HCT116 (cell line): ENCODE measurements at regions not wholly inside any gene's neighbourhood (a gene's known extent, or its start where the extent isn't known, plus 50 kb on each side); places are given as distances from the start of the nearest gene placed in this dataset.

ENCODE experiments used
- ATAC-seq: fragments of 200-7000 bp; cut with Tn5 transposase; 2 replicates; pipeline ENCODE4 v1.9.1; 2020; ENCODE audit warnings: mild to moderate bottlenecking, moderate library complexity
- BruUV-seq: library from RNA; stranded (reverse); fragments of 400-500 nt; replicated peaks from 2 replicates; lab custom pipeline; 2021; lab: Mats Ljungman, UMichigan
- CTCF ChIA-PET: fragments of 300-600 bp; sonication (Branson Sonifier 250); formaldehyde crosslinking; loops from one replicate; lab custom pipeline; 2021; ENCODE audit warnings: antibody characterized with exemption; lab: Charles Lee
- POLR2A ChIA-PET: fragments of 300-600, 350-600 bp; sonication (Branson Sonifier 250); formaldehyde crosslinking; loops from one replicate; lab custom pipeline; 2021; ENCODE audit warnings: antibody characterized with exemption; lab: Charles Lee
- RAD21 ChIA-PET, 2 experiments: fragments of 300-600 bp; sonication (Branson Sonifier 250); formaldehyde crosslinking; loops; one replicate each; lab custom pipeline; 2023; ENCODE audit warnings: low total read pairs in 2 of 2; ENCODE audit not compliant: uncharacterized antibody in 2 of 2, unreplicated experiment in 2 of 2, low non-redundant PET in 1 of 2; lab: Charles Lee
- DNase-seq: peaks from one replicate; pipeline ENCODE4 v3.0.0-alpha.2; 2010; ENCODE audit warnings: low read depth, low spot score
- H2AFZ ChIP-seq: fragments of 200-600 bp; shearing (Covaris generic), sonication (generic); 2 replicates; pipeline ENCODE4 v1.6.1; 2017; ENCODE audit warnings: low read depth, mixed run types, mixed read lengths, antibody characterized with exemption, low read length; ENCODE audit not compliant: poor library complexity, severe bottlenecking
- H3K27ac ChIP-seq: 2 replicates; pipeline ENCODE4 v1.5.1; 2012; ENCODE audit warnings: low read depth, low read length
- H3K27me3 ChIP-seq: fragments of 200-600 bp; sonication (generic); 2 replicates; pipeline ENCODE4 v1.6.1; 2016; ENCODE audit warnings: mixed run types, low read length, mixed read lengths; ENCODE audit not compliant: insufficient read depth
- H3K36me3 ChIP-seq, 2 experiments: fragments of 200-500 bp in 1 of 2; fragments of 200-600 bp in 1 of 2; sonication (Bioruptor generic) in 1 of 2; sonication (generic) in 1 of 2; 2 replicates each; pipeline versions ENCODE4 v1.5.1 to v1.6.1; 2014 to 2016; ENCODE audit warnings: low read length in 2 of 2, inconsistent platforms in 1 of 2, mixed read lengths in 1 of 2, mixed run types in 1 of 2; ENCODE audit not compliant: insufficient read depth in 2 of 2, control insufficient read depth in 1 of 2
- H3K4me1 ChIP-seq, 2 experiments: fragments of 200-600 bp in 1 of 2; sonication (generic) in 1 of 2; 2 replicates each; pipeline versions ENCODE4 v1.5.1 to v1.6.1; 2012 to 2017; ENCODE audit warnings: low read length in 2 of 2, inconsistent platforms in 1 of 2, mild to moderate bottlenecking in 1 of 2, mixed read lengths in 1 of 2, mixed run types in 1 of 2, moderate library complexity in 1 of 2; ENCODE audit not compliant: insufficient read depth in 2 of 2, control insufficient read depth in 1 of 2
- H3K4me2 ChIP-seq: fragments of 200-600 bp; sonication (generic); 2 replicates; pipeline ENCODE4 v1.6.1; 2017; ENCODE audit warnings: mixed run types, low read length, mixed read lengths
- H3K4me3 ChIP-seq, 2 experiments: fragments of 200-600 bp in 1 of 2; sonication (generic) in 1 of 2; replicated peaks in 1 of 2; 2 replicates each; pipeline ENCODE4 v1.5.1; 2011 to 2016; ENCODE audit warnings: low read length in 2 of 2, control low read depth in 1 of 2, low read depth in 1 of 2, mild to moderate bottlenecking in 1 of 2, mixed read lengths in 1 of 2, mixed run types in 1 of 2
- H3K79me2 ChIP-seq: fragments of 200-600 bp; sonication (generic); 2 replicates; pipeline ENCODE4 v1.6.1; 2017; ENCODE audit warnings: mild to moderate bottlenecking, mixed run types, low read length, moderate library complexity, mixed read lengths; ENCODE audit not compliant: insufficient read depth
- H3K9ac ChIP-seq: fragments of 200-600 bp; sonication (generic); 2 replicates; pipeline ENCODE4 v1.6.1; 2016; ENCODE audit warnings: low read length, mixed read lengths
- H3K9me2 ChIP-seq: fragments of 200-600 bp; sonication (generic), shearing (Covaris generic); 2 replicates; pipeline ENCODE4 v1.6.1; 2017; ENCODE audit warnings: mixed run types, mild to moderate bottlenecking, moderate library complexity; ENCODE audit not compliant: insufficient read depth
- H3K9me3 ChIP-seq, 2 experiments: fragments of 200-500 bp in 1 of 2; fragments of 200-600 bp in 1 of 2; sonication (Bioruptor generic) in 1 of 2; sonication (generic) in 1 of 2; 2 replicates each; pipeline ENCODE4 v1.6.1; 2014 to 2017; ENCODE audit warnings: low read length in 2 of 2, mixed read lengths in 2 of 2, inconsistent platforms in 1 of 2, low read depth in 1 of 2, mild to moderate bottlenecking in 1 of 2, mixed run types in 1 of 2, moderate library complexity in 1 of 2; ENCODE audit not compliant: control insufficient read depth in 1 of 2, insufficient read depth in 1 of 2
- H4K20me1 ChIP-seq: fragments of 200-600 bp; sonication (generic), shearing (Covaris generic); 2 replicates; pipeline ENCODE4 v1.6.1; 2017; ENCODE audit warnings: mixed run types, mild to moderate bottlenecking, moderate library complexity; ENCODE audit not compliant: insufficient read depth
- ATF3 ChIP-seq: IDR thresholded peaks from 2 replicates; pipeline ENCODE4 v1.6.1; 2012
- CBX3 ChIP-seq: IDR thresholded peaks from 2 replicates; pipeline ENCODE4 v1.6.1; 2012; ENCODE audit warnings: low read depth
- CEBPB ChIP-seq: IDR thresholded peaks from 2 replicates; pipeline ENCODE4 v1.6.1; 2012; ENCODE audit warnings: low read depth
- EGR1 ChIP-seq: IDR thresholded peaks from 2 replicates; pipeline ENCODE4 v1.6.1; 2012; ENCODE audit warnings: low read depth
- EZH2 ChIP-seq: fragments of 200-600 bp; sonication (generic); IDR thresholded peaks from 2 replicates; pipeline ENCODE4 v1.6.1; 2017; ENCODE audit warnings: antibody characterized with exemption, mixed run types
- EZH2phosphoT487 ChIP-seq: fragments of 200-600 bp; IDR thresholded peaks from 2 replicates; pipeline ENCODE4 v1.6.1; 2018; ENCODE audit warnings: antibody characterized with exemption, borderline replicate concordance
- RAD21 ChIP-seq: IDR thresholded peaks from 2 replicates; pipeline ENCODE4 v1.6.1; 2012; ENCODE audit warnings: low read depth, mild to moderate bottlenecking
- SP1 ChIP-seq: IDR thresholded peaks from 2 replicates; pipeline ENCODE4 v1.6.1; 2012; ENCODE audit warnings: low read depth
- SRF ChIP-seq: IDR thresholded peaks from 2 replicates; pipeline ENCODE4 v1.6.1; 2012; ENCODE audit warnings: low read depth
- TCF7L2 ChIP-seq: IDR thresholded peaks from 2 replicates; pipeline ENCODE4 v1.7.0; 2011; ENCODE audit warnings: borderline replicate concordance, inconsistent platforms; ENCODE audit not compliant: insufficient read depth, insufficient read length; ENCODE audit errors: extremely low read depth
- ZBTB33 ChIP-seq: IDR thresholded peaks from 2 replicates; pipeline ENCODE4 v1.6.1; 2011; ENCODE audit warnings: mild to moderate bottlenecking, low read length, moderate library complexity; ENCODE audit not compliant: insufficient replicate concordance; ENCODE audit errors: extremely low read depth
- ZNF274 ChIP-seq: fragments of 200-500 bp; sonication (Bioruptor generic); IDR thresholded peaks from 2 replicates; pipeline ENCODE4 v1.6.1; 2014; ENCODE audit warnings: mild to moderate bottlenecking, low read depth, low read length, inconsistent platforms
- intact Hi-C: fragments of 100-400 bp; cut with micrococcal nuclease; formaldehyde crosslinking; loops from 2 replicates; pipeline ENCODE4 v1.10.0; 2022
- TF ChIP-seq, protein P1 (sequence below), 3 experiments: fragments of 200-600 bp in 1 of 3; sonication (generic) in 1 of 3; IDR thresholded peaks in 2 of 3; conservative IDR thresholded peaks in 1 of 3; 2 replicates each; pipeline ENCODE4 v1.5.1; 2012 to 2017; ENCODE audit warnings: low read depth in 2 of 3, low read length in 2 of 3, antibody characterized with exemption in 1 of 3, borderline replicate concordance in 1 of 3, control low read depth in 1 of 3, mild to moderate bottlenecking in 1 of 3, mixed read lengths in 1 of 3, mixed run types in 1 of 3, moderate library complexity in 1 of 3; ENCODE audit not compliant: insufficient read depth in 1 of 3
- TF ChIP-seq, protein P2 (sequence below): IDR thresholded peaks from 2 replicates; pipeline ENCODE4 v1.6.1; 2012; ENCODE audit warnings: low read depth

DNA sequence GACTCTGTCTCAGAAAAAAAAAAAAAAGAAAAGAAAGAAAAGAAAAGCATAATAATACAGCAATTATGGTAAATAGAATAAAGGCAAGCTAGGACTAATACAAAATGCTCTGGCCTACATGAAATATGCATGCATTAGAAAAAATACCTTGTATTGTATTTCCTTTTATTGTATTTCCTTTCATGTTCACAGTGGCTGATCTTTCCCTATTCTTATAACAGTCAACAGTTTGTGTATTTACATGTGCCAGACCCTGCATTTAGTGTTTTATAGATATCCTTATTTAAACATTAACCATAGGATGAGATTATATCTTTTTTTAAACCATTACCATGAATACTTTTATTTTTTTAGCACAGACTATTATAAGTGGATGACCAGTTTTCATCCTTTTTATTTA, 56.3 kb upstream of the ARL15 start:
- BruUV-seq, result no TSS peak
- Histone ChIP-seq H3K9me2 (no peaks in the 10 kb centered on the region), H3K27ac (no peak overlapping the region), H3K27me3 (no peaks in the 10 kb centered on the region), H3K4me1 (no peaks in the 10 kb centered on the region), H4K20me1 (no peaks in the 10 kb centered on the region), H3K9me3 (no peaks in the 10 kb centered on the region), H3K4me2 (no peak overlapping the region), H2AFZ (no peak overlapping the region), H3K36me3 (no peaks in the 10 kb centered on the region), H3K79me2 (no peaks in the 10 kb centered on the region), H3K4me3 (no peak overlapping the region), H3K9ac (no peak overlapping the region)
- ChIA-PET POLR2A (no interaction called here), CTCF (no interaction called here), RAD21 (no interaction called here)
- no peak for DNase-seq
- intact Hi-C loops, result no loop called here
- TF ChIP-seq, protein P1, sequence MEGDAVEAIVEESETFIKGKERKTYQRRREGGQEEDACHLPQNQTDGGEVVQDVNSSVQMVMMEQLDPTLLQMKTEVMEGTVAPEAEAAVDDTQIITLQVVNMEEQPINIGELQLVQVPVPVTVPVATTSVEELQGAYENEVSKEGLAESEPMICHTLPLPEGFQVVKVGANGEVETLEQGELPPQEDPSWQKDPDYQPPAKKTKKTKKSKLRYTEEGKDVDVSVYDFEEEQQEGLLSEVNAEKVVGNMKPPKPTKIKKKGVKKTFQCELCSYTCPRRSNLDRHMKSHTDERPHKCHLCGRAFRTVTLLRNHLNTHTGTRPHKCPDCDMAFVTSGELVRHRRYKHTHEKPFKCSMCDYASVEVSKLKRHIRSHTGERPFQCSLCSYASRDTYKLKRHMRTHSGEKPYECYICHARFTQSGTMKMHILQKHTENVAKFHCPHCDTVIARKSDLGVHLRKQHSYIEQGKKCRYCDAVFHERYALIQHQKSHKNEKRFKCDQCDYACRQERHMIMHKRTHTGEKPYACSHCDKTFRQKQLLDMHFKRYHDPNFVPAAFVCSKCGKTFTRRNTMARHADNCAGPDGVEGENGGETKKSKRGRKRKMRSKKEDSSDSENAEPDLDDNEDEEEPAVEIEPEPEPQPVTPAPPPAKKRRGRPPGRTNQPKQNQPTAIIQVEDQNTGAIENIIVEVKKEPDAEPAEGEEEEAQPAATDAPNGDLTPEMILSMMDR (IDR thresholded peaks at IDR 0.05 in 2 of 3, conservative IDR thresholded peaks at IDR 0.05 in 1 of 3; ENCODE audit: borderline replicate concordance in 1 of 3, insufficient read depth in 1 of 3, low read depth in 2 of 3, low read length in 2 of 3), result no peak
- no peak for TF ChIP-seq CBX3
- TF ChIP-seq, protein P2, sequence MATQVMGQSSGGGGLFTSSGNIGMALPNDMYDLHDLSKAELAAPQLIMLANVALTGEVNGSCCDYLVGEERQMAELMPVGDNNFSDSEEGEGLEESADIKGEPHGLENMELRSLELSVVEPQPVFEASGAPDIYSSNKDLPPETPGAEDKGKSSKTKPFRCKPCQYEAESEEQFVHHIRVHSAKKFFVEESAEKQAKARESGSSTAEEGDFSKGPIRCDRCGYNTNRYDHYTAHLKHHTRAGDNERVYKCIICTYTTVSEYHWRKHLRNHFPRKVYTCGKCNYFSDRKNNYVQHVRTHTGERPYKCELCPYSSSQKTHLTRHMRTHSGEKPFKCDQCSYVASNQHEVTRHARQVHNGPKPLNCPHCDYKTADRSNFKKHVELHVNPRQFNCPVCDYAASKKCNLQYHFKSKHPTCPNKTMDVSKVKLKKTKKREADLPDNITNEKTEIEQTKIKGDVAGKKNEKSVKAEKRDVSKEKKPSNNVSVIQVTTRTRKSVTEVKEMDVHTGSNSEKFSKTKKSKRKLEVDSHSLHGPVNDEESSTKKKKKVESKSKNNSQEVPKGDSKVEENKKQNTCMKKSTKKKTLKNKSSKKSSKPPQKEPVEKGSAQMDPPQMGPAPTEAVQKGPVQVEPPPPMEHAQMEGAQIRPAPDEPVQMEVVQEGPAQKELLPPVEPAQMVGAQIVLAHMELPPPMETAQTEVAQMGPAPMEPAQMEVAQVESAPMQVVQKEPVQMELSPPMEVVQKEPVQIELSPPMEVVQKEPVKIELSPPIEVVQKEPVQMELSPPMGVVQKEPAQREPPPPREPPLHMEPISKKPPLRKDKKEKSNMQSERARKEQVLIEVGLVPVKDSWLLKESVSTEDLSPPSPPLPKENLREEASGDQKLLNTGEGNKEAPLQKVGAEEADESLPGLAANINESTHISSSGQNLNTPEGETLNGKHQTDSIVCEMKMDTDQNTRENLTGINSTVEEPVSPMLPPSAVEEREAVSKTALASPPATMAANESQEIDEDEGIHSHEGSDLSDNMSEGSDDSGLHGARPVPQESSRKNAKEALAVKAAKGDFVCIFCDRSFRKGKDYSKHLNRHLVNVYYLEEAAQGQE, result no peak
- TF ChIP-seq EZH2phosphoT487, result no peak
- TF ChIP-seq SP1, result no peak
- TF ChIP-seq EZH2, result no peak
- TF ChIP-seq ZNF274, result no peak
- no peak for TF ChIP-seq EGR1
- no peak for TF ChIP-seq RAD21
- no peak for TF ChIP-seq TCF7L2
- no peak for TF ChIP-seq CEBPB
- no peak for TF ChIP-seq SRF
- TF ChIP-seq ATF3, result no peak
- no peak for TF ChIP-seq ZBTB33
- no peak for ATAC-seq
